ENCODE measurements at regions not wholly inside any gene's neighbourhood (a gene's known extent, or its start where the extent isn't known, plus 50 kb on each side); places are given as distances from the start of the nearest gene placed in this dataset.
"Not testable (repeated sequence)": the region's sequence is repeated elsewhere in the genome, so short reads cannot be mapped to it uniquely, and the experiment has no call there.

DNA sequence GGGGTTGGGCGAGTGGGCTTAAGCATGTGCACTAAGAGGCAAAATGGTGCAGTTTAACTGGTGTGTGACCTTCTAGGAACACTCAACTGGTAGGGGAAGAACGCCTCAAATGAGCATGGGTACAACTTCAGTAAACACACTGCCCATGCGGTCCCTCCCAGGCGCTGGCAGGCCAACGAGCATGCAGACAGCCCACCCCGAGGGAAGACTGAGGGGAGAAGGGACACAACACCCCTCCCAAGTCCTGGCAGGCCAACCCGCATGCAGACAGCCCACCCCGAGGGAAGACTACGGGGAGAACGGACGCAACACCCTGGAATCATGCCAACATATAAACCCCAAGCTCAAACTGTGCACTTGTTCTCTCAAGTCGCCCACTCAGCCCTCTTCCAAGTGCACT, 456.0 kb downstream of the FBXO15 start:
- no peak for DNase-seq (ENCODE audit: low read depth in 4 of 4, low spot score in 3 of 4)

GRCh38 chr18:73691118-73691517, 456.5 kb downstream of the FBXO15 start:
- DNase-seq (ENCODE audit: low read depth in 4 of 4, low spot score in 3 of 4) = no peak

DNA sequence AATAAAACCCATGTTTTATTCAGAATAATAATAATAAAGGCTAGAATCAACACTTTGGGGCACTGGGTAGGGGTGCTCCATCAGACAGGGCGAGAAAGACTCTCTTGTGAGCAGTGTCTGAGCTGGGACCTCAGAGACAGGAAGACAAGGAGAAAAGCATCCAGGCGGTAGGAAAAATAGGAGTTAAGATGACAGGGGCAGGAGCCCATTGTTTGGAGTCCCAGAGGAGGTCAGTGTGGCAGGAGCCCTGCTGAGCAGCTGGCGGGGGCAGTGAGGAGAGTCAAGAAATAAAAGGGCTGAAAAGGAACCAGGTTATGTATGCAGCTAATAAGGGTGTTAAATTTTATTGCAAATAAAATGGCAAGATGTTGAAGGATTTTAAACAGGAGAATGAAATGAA, 457.4 kb downstream of the FBXO15 start:
- DNase-seq (ENCODE audit: low read depth in 4 of 4, low spot score in 3 of 4) = no peak

DNA sequence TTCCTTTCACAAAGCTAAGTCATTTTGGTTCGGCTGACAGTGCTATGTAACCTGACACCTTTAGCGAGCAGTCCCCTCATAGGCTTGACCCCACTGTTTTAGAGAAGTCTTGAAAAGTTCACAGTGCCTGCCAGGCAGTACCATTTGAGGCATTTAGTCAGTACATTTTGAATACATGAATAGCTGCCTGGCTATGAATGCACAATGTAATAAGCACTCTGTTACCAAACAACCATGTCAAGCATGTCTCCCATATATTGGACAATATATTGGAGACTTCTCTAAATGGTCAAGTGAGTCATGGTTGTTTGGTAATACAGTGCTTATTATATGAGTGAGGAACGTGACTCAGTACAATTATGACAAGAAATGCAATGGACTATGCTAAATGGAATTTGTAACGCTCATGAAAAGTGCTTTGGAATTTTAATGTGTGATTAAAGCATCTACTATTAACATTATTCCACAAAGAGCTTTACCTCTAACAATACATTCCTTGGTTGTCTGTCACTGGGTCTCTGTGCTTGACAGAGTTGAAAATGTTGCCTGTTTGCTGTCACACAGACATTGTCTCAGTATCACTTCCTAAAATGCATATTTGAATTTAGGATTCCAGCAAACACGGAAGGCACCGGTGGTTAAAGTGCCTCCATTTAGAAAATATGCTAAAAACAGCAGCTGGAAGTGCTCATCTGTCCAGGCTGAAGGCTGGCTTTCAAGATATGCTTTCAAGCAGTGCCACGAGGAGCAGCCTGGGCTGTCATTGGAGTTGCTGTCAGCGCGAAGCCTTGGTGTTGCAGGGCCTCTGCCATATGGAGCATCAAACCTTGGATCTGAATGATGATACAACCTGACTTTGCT, 458.6 kb downstream of the FBXO15 start:
- no peak for DNase-seq (ENCODE audit: low read depth in 4 of 4, low spot score in 3 of 4)

- DNase-seq (ENCODE audit: low read depth in 4 of 4, low spot score in 3 of 4) = no peak
These were observed 459.5 kb downstream of the FBXO15 start for GRCh38 chr18:73688161-73688560.

- no peak for DNase-seq (ENCODE audit: low read depth in 4 of 4, low spot score in 3 of 4)
These were observed 463.0 kb downstream of the FBXO15 start for GRCh38 chr18:73684647-73685046.

- DNase-seq (ENCODE audit: low read depth in 4 of 4, low spot score in 3 of 4) = no peak
These were observed 464.0 kb downstream of the FBXO15 start for GRCh38 chr18:73683409-73684238.

DNA sequence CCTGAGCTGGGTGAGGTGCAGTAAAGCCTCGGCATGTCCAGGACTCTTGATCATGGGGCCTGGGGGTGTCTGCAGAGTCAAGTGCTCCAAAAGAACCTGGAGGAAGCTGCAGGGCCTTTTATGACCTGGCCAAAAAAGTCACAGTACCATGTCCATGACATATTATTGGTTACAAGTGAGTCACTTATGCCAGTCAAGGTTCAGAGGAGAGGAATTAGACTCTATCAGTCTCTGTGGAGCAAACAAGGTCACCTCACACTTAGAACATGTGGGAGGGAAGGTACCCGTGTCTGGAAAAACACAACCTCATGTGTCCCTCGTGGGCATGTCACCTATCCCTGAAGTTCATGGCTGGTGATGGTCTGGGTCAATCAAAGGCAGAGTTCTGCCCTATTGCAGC, 465.7 kb downstream of the FBXO15 start:
- DNase-seq (ENCODE audit: low read depth in 4 of 4, low spot score in 3 of 4) = no peak

- no peak for DNase-seq (ENCODE audit: low read depth in 4 of 4, low spot score in 3 of 4)
These were observed 466.2 kb downstream of the FBXO15 start for GRCh38 chr18:73681398-73681797.

- DNase-seq (ENCODE audit: low read depth in 4 of 4, low spot score in 3 of 4) = no peak
These were observed 467.5 kb downstream of the FBXO15 start for GRCh38 chr18:73679941-73680712.

DNA sequence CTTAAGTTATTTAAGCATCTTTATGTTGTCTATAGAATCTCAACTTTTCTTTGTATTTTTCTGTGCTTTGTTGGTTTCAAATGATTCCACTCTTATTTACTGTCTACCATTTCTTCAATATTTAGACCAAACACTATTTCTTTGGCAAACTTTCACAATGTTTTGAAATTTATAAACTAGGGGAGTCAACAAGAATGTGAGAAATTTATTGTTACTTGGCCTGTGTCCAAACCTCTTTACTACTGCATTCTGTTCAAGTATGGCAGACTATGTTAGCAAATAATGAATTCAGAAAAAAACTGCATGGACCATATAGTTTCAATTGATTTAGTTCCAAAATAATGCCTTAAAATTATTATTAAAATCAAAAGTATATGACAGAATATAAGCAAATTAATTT, 470.2 kb downstream of the FBXO15 start:
- no peak for DNase-seq (ENCODE audit: low read depth in 4 of 4, low spot score in 3 of 4)

DNA sequence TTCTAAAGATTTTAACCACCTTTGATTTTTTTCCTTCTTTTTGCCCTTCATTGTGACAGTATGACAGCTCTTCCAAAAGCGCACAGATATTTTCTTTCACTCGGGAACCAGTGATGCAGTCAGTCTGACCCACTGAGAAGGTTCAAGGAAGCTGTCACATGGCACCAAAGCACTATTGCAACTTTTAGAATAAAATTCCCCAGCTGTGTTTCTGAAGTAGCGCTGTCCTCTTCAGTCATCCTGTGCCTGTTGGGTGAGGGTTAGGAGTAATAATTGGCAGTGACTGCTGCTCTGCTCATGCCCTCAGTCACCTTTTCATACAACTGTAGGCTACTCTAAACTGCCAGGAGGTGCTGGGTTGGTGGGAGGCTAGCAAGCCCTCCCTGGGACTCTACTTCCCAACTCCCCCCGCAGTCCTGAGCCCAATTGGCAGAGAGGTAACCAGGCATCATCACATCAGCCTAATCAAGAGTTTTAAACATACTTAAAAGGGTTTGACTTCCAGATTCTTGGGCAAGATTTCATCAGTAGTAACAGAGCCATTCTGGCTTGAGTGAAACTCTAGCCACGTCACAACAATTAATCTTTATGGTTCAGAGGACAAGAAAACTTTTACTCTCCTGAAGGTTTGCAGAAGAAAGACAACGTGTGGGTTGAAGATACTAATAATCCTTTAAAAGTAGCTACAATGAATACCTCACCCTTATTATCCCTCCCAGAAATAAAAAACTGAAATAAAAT, 473.3 kb downstream of the FBXO15 start:
- DNase-seq (ENCODE audit: low read depth in 4 of 4, low spot score in 3 of 4) = no peak

- not testable (repeated sequence) for DNase-seq (ENCODE audit: low read depth in 4 of 4, low spot score in 3 of 4)
These were observed 476.2 kb downstream of the FBXO15 start for GRCh38 chr18:73671480-73671879.

- no peak for DNase-seq (ENCODE audit: low read depth in 4 of 4, low spot score in 3 of 4)
These were observed 477.1 kb downstream of the FBXO15 start for GRCh38 chr18:73670524-73670923.

DNA sequence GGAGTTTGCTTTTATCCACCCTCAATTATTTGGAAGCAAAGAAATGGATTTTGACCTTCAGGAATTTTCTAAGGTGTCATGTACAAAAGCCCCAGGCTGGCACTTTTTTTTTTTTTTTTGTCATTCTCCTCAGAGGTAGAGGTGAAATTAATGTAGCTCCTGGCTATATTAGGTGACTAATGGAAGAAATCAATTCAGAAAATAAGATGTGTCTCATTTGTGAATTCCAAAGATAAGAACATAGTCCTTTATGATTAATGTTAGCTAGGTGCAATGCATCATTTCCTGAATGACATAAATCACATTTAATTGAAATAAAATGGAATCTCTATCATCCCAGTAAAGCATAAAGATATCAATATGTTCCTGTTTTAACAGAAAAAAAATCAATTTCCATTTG, 477.6 kb downstream of the FBXO15 start:
- DNase-seq (ENCODE audit: low read depth in 4 of 4, low spot score in 3 of 4) = no peak

GRCh38 chr18:73669297-73669696, 478.3 kb downstream of the FBXO15 start:
- no peak for DNase-seq (ENCODE audit: low read depth in 4 of 4, low spot score in 3 of 4)

GRCh38 chr18:73668051-73668450, 479.6 kb downstream of the FBXO15 start:
- no peak for DNase-seq (ENCODE audit: low read depth in 4 of 4, low spot score in 3 of 4)

DNA sequence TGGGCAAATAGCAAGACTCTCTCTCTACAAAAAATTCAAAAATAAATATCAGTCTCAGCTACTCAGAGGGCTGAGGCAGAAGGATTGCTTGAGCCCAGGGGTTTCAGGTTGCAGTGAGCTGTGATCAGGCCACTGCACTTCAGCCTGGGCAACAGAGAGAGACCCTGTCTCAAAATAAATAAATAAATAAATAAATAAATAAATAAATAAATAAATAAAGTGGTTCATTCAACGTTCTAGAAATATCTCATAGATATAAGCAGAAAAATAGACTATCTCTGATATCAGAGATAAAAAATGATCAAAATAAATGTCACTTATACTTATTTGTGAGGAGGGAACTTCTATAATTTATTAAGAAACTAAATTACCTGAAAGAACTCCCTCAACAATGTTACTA, 480.9 kb downstream of the FBXO15 start:
- DNase-seq (ENCODE audit: low read depth in 4 of 4, low spot score in 3 of 4) = no peak

- DNase-seq (ENCODE audit: low read depth in 4 of 4, low spot score in 3 of 4) = no peak
These were observed 482.7 kb downstream of the FBXO15 start for GRCh38 chr18:73664896-73665295.

DNA sequence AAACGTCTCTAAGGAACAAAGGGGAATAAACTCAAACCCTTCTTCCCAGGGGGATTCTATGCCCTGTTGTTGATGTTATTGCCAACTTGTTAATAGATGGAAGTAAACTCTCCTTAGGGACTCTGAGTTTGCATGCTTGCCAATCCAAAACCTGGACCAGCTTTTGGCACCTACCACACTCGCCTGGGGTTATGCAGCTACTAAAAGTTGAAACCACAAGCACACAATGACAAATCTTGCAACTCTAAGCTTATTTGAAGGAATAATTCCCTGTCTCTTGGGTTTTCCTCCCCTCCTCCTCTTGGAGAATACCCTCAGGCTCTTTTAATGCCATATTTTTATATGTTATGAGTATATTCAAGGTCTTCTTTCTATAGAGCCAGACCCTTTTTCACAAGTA, 484.1 kb downstream of the FBXO15 start:
- no peak for DNase-seq (ENCODE audit: low read depth in 4 of 4, low spot score in 3 of 4)

Data from right renal pelvis (tissue), 4 donors.